Fibroblast of lung (primary cell): ENCODE measurements at regions not wholly inside any gene's neighbourhood (a gene's known extent, or its start where the extent isn't known, plus 50 kb on each side); places are given as distances from the start of the nearest gene placed in this dataset.
A peak's percentile ranks its signal among the peaks of the same experiment; 100 is the strongest.

Experiments
- DNase-seq, 2 donors: peaks; one replicate each; pipeline versions ENCODE4 v3.0.0 to v3.0.0-alpha.2; 2010; ENCODE audit warnings: low read depth in 2 of 2
- H2AFZ ChIP-seq: 2 replicates; pipeline ENCODE4 v1.5.1; 2012; ENCODE audit warnings: low read length, control low read depth, inconsistent platforms
- H3K27ac ChIP-seq: 2 replicates; pipeline ENCODE4 v1.5.1; 2011; ENCODE audit warnings: low read length, control low read depth; ENCODE audit not compliant: insufficient read depth
- H3K27me3 ChIP-seq: 2 replicates; pipeline ENCODE4 v1.5.1; 2011; ENCODE audit warnings: mild to moderate bottlenecking, low read length; ENCODE audit not compliant: control insufficient read depth, insufficient read depth
- H3K36me3 ChIP-seq: 2 replicates; pipeline ENCODE4 v1.5.1; 2011; ENCODE audit warnings: low read length; ENCODE audit not compliant: control insufficient read depth, insufficient read depth
- H3K4me1 ChIP-seq: 2 replicates; pipeline ENCODE4 v1.5.1; 2011; ENCODE audit warnings: low read length; ENCODE audit not compliant: control insufficient read depth, insufficient read depth; ENCODE audit errors: extremely low read depth
- H3K4me2 ChIP-seq: 2 replicates; pipeline ENCODE4 v1.5.1; 2011; ENCODE audit warnings: low read length, control low read depth; ENCODE audit not compliant: insufficient read depth; ENCODE audit errors: extremely low read depth
- H3K4me3 ChIP-seq, 4 experiments: fragments of 200-600 bp in 1 of 4; sonication (generic) in 1 of 4; replicated peaks in 1 of 4; 2 replicates each; pipeline ENCODE4 v1.5.1; 2011 to 2016; ENCODE audit warnings: low read length in 4 of 4, low read depth in 3 of 4, mild to moderate bottlenecking in 3 of 4, control low read depth in 2 of 4, inconsistent platforms in 1 of 4, mixed read lengths in 1 of 4; ENCODE audit not compliant: insufficient read depth in 1 of 4; ENCODE audit errors: control extremely low read depth in 1 of 4
- H3K79me2 ChIP-seq: 2 replicates; pipeline ENCODE4 v1.5.1; 2012; ENCODE audit warnings: mild to moderate bottlenecking, low read length, inconsistent platforms; ENCODE audit not compliant: control insufficient read depth, insufficient read depth
- H3K9ac ChIP-seq: 2 replicates; pipeline ENCODE4 v1.5.1; 2011; ENCODE audit warnings: mild to moderate bottlenecking, low read length, control low read depth; ENCODE audit not compliant: insufficient read depth
- H3K9me3 ChIP-seq: 2 replicates; pipeline ENCODE4 v1.5.1; 2012; ENCODE audit warnings: low read depth, low read length; ENCODE audit not compliant: control insufficient read depth, insufficient read depth
- H4K20me1 ChIP-seq: 2 replicates; pipeline ENCODE4 v1.5.1; 2011; ENCODE audit warnings: low read length; ENCODE audit not compliant: control insufficient read depth, insufficient read depth; ENCODE audit errors: extremely low read depth
- CTCF ChIP-seq, 2 donors: IDR thresholded peaks in 1 of 2; conservative IDR thresholded peaks in 1 of 2; 1 replicate in 1 of 2; 2 replicates in 1 of 2; pipeline ENCODE4 v1.5.1; 2011 to 2012; ENCODE audit warnings: low read length in 2 of 2, control low read depth in 1 of 2, inconsistent platforms in 1 of 2, low read depth in 1 of 2, mild to moderate bottlenecking in 1 of 2
- EZH2 ChIP-seq: IDR thresholded peaks from 2 replicates; pipeline ENCODE4 v1.5.1; 2012; ENCODE audit warnings: low read length, control low read depth, mild to moderate bottlenecking; ENCODE audit errors: missing control alignments

- Histone ChIP-seq H3K27me3 (no peaks in the 10 kb centered on the region), H4K20me1 (no peaks in the 10 kb centered on the region), H3K4me2 (no peak overlapping the region), H3K36me3 (no peaks in the 10 kb centered on the region), H3K79me2 (no peaks in the 10 kb centered on the region), H3K4me3 (no peak overlapping the region), H3K9ac (no peak overlapping the region), H2AFZ (no peak overlapping the region), H3K4me1 (no peaks in the 10 kb centered on the region), H3K27ac (no peak overlapping the region), H3K9me3 (no peaks in the 10 kb centered on the region)
- no peak for TF ChIP-seq CTCF (conservative IDR thresholded peaks at IDR 0.05 in 1 of 2, IDR thresholded peaks at IDR 0.05 in 1 of 2; ENCODE audit: low read depth in 1 of 2, low read length in 2 of 2)
- no peak for TF ChIP-seq EZH2
- DNase-seq = peak in 1 of 2 donors; percentile 10
Measured at GRCh38 chrX:123077631-123078030, 106.4 kb upstream of the GRIA3 start.

- H3K4me1 ChIP-seq = no peaks in the 10 kb centered on the region
- no peak overlapping the region for H3K4me2 ChIP-seq
- TF ChIP-seq EZH2 = no peak
- TF ChIP-seq CTCF (conservative IDR thresholded peaks at IDR 0.05 in 1 of 2, IDR thresholded peaks at IDR 0.05 in 1 of 2; ENCODE audit: low read depth in 1 of 2, low read length in 2 of 2) = no peak
- no peak for DNase-seq
- H3K9me3 ChIP-seq = no peaks in the 10 kb centered on the region
- H3K27me3 ChIP-seq = no peaks in the 10 kb centered on the region
- H4K20me1 ChIP-seq = no peaks in the 10 kb centered on the region
- no peak overlapping the region for H2AFZ ChIP-seq
- no peak overlapping the region for H3K9ac ChIP-seq
- H3K27ac ChIP-seq = no peak overlapping the region
- no peak overlapping the region for H3K4me3 ChIP-seq
- no peaks in the 10 kb centered on the region for H3K36me3 ChIP-seq
- H3K79me2 ChIP-seq = no peaks in the 10 kb centered on the region
Measured at GRCh38 chrX:123080065-123080464, 104.0 kb upstream of the GRIA3 start.

- Histone ChIP-seq H3K4me3 (no peak overlapping the region), H4K20me1 (no peaks in the 10 kb centered on the region), H3K4me1 (no peaks in the 10 kb centered on the region), H3K4me2 (no peak overlapping the region), H2AFZ (no peak overlapping the region), H3K36me3 (no peaks in the 10 kb centered on the region), H3K9me3 (no peaks in the 10 kb centered on the region), H3K27ac (no peak overlapping the region), H3K79me2 (no peaks in the 10 kb centered on the region), H3K27me3 (no peaks in the 10 kb centered on the region), H3K9ac (no peak overlapping the region)
- no peak for TF ChIP-seq CTCF (conservative IDR thresholded peaks at IDR 0.05 in 1 of 2, IDR thresholded peaks at IDR 0.05 in 1 of 2; ENCODE audit: low read depth in 1 of 2, low read length in 2 of 2)
- TF ChIP-seq EZH2 = no peak
- peak in 1 of 2 donors; percentile 81 for DNase-seq
Measured at GRCh38 chrX:123081776-123082175, 102.3 kb upstream of the GRIA3 start.
